ENCODE measurements at regions not wholly inside any gene's neighbourhood (a gene's known extent, or its start where the extent isn't known, plus 50 kb on each side); places are given as distances from the start of the nearest gene placed in this dataset.

GRCh38 chr7:38086857-38087256 lies 91.2 kb upstream of the STARD3NL start:
- TF ChIP-seq POLR2A (IDR thresholded peaks at IDR 0.05): no peak
- no peak for TF ChIP-seq POLR2AphosphoS5 (IDR thresholded peaks at IDR 0.05)
- TF ChIP-seq CTCF (IDR thresholded peaks at IDR 0.05 in 8 of 11, conservative IDR thresholded peaks at IDR 0.05 in 3 of 11): no peak
- H3K36me3 ChIP-seq: no peaks in the 10 kb centered on the region
- H3K4me1 ChIP-seq: no peaks in the 10 kb centered on the region
- no peak for DNase-seq
- H3K9me3 ChIP-seq: peaks cover 0 to 14% (median 8%) of the 10 kb centered on the region in 8 donors
- no peaks in the 10 kb centered on the region for H3K27me3 ChIP-seq (replicated peaks in 1 of 7)
- intact Hi-C loops (cut with DNase I; ENCODE audit: low total_unique reads): no loop called here
- no peak overlapping the region for H3K4me3 ChIP-seq
- no peak overlapping the region for H3K27ac ChIP-seq

GRCh38 chr7:38102507-38102906 lies 75.5 kb upstream of the STARD3NL start:
- Histone ChIP-seq H3K27me3 (replicated peaks in 1 of 7) (peaks cover 0 to 6% (median 0%) of the 10 kb centered on the region in 7 donors), H3K27ac (no peak overlapping the region), H3K4me3 (no peak overlapping the region), H3K36me3 (no peaks in the 10 kb centered on the region), H3K9me3 (peaks cover 0 to 22% (median 16%) of the 10 kb centered on the region in 8 donors), H3K4me1 (peaks cover 0 to 17% (median 0%) of the 10 kb centered on the region in 6 donors)
- intact Hi-C loops (cut with DNase I; ENCODE audit: low total_unique reads): loop anchor here (10.0 kb wide), 1 partner anchor 62 kb away; no protein-coding TSS in a partner anchor
- 4 to 12% (median 8%) methylated on average over 1 of the region's 1 CpG for WGBS, 5 donors
- DNase-seq: no peak
- no peak for TF ChIP-seq POLR2AphosphoS5 (IDR thresholded peaks at IDR 0.05)
- TF ChIP-seq CTCF (IDR thresholded peaks at IDR 0.05 in 8 of 11, conservative IDR thresholded peaks at IDR 0.05 in 3 of 11): no peak
- no peak for TF ChIP-seq POLR2A (IDR thresholded peaks at IDR 0.05)

- H3K27ac ChIP-seq: no peak overlapping the region
- peaks cover 0 to 17% (median 0%) of the 10 kb centered on the region in 6 donors for H3K4me1 ChIP-seq
- WGBS, 5 donors: 24 to 37% (median 30%) methylated on average over 5 of the region's 5 CpGs
- H3K9me3 ChIP-seq: no peaks in the 10 kb centered on the region
- intact Hi-C loops (cut with DNase I; ENCODE audit: low total_unique reads): loop anchor here (2.0 to 10.0 kb wide), 3 partner anchors 59 to 261 kb away; no protein-coding TSS in a partner anchor
- no peak overlapping the region for H3K4me3 ChIP-seq
- DNase-seq: no peak
- H3K27me3 ChIP-seq (replicated peaks in 1 of 7): peaks cover 0 to 6% (median 0%) of the 10 kb centered on the region in 7 donors
- TF ChIP-seq CTCF (IDR thresholded peaks at IDR 0.05 in 8 of 11, conservative IDR thresholded peaks at IDR 0.05 in 3 of 11) (peak in 10 of 11 experiments; percentile 6 to 69 (median 60)), POLR2A (IDR thresholded peaks at IDR 0.05) (no peak), POLR2AphosphoS5 (IDR thresholded peaks at IDR 0.05) (no peak)
- H3K36me3 ChIP-seq: no peaks in the 10 kb centered on the region
Measured at GRCh38 chr7:38105874-38106483, 72.1 kb upstream of the STARD3NL start.

GRCh38 chr7:38107486-38107893 lies 70.6 kb upstream of the STARD3NL start:
- H3K4me3 ChIP-seq: no peak overlapping the region
- peak; percentile 70 for DNase-seq
- intact Hi-C loops (cut with DNase I; ENCODE audit: low total_unique reads): loop anchor here (2.0 to 10.0 kb wide), 3 partner anchors 57 to 260 kb away; no protein-coding TSS in a partner anchor
- peaks cover 0 to 12% (median 0%) of the 10 kb centered on the region in 6 donors for H3K4me1 ChIP-seq
- no peaks in the 10 kb centered on the region for H3K9me3 ChIP-seq
- H3K27me3 ChIP-seq (replicated peaks in 1 of 7): peaks cover 0 to 6% (median 0%) of the 10 kb centered on the region in 7 donors
- H3K27ac ChIP-seq: no peak overlapping the region
- no peaks in the 10 kb centered on the region for H3K36me3 ChIP-seq
- peak; percentile 35 to 78 (median 68) for TF ChIP-seq CTCF (IDR thresholded peaks at IDR 0.05 in 8 of 11, conservative IDR thresholded peaks at IDR 0.05 in 3 of 11)
- TF ChIP-seq POLR2AphosphoS5 (IDR thresholded peaks at IDR 0.05): no peak
- 26 to 32% (median 30%) methylated on average over 3 of the region's 3 CpGs for WGBS, 5 donors

All from spleen (tissue), 11 donors.